GM12874 (cell line): ENCODE measurements at regions not wholly inside any gene's neighbourhood (a gene's known extent, or its start where the extent isn't known, plus 50 kb on each side); places are given as distances from the start of the nearest gene placed in this dataset.

ENCODE experiments used
- TF ChIP-seq, protein P1 (sequence below): IDR thresholded peaks from 2 replicates; pipeline ENCODE4 v1.5.1; 2011; ENCODE audit warnings: low read depth, mild to moderate bottlenecking, control low read depth, low read length, moderate library complexity; ENCODE audit not compliant: insufficient read depth

DNA sequence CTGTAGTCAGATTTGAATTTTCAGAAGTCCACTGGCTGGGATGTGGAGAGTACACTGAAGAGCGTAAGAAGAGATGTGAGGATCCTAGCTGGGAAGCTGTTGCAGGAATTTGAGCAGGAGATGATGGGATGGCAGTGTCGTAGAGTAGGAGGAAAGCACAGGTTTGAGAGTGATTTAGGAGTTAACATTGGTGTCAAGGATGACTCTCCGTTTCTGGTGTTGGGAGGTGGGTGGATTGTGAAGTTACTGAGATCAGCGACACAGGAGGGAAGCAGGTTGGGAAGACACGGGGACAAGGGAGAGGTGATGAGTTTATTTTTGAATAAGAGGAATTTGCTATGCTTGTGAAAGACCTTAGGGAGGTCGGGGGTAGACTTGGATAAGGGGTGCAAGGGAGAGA, 434.2 kb upstream of the TPM1 start:
- TF ChIP-seq, protein P1, sequence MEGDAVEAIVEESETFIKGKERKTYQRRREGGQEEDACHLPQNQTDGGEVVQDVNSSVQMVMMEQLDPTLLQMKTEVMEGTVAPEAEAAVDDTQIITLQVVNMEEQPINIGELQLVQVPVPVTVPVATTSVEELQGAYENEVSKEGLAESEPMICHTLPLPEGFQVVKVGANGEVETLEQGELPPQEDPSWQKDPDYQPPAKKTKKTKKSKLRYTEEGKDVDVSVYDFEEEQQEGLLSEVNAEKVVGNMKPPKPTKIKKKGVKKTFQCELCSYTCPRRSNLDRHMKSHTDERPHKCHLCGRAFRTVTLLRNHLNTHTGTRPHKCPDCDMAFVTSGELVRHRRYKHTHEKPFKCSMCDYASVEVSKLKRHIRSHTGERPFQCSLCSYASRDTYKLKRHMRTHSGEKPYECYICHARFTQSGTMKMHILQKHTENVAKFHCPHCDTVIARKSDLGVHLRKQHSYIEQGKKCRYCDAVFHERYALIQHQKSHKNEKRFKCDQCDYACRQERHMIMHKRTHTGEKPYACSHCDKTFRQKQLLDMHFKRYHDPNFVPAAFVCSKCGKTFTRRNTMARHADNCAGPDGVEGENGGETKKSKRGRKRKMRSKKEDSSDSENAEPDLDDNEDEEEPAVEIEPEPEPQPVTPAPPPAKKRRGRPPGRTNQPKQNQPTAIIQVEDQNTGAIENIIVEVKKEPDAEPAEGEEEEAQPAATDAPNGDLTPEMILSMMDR, result no peak

DNA sequence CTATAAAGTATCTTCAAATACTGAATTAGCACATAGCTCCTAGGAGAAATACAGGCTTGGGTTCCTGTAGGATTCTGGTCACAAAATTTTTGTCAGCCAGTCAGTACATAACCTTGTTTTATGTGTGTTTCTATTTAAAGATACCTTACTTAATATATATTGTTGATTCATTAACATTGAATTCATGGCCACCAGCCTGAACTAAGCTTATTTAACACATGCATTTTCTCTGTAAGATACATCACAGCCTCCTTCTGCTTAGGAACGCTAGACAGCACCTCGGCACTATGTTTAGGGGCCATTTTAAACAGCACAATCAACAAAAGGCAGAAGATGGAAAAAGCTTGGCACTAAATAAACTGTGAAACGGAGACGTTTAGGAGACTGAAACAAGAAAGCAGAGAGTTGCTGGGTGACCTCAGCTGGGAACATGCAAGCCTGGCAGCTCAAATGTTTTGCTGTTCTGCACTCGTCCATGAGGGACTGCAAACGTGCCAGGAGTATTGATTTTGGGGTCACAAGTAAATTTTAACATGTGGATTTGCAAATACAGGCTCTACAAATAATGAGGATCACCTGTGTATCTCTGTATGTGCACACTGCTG, 432.2 kb upstream of the TPM1 start:
- TF ChIP-seq, protein P1, result no peak

DNA sequence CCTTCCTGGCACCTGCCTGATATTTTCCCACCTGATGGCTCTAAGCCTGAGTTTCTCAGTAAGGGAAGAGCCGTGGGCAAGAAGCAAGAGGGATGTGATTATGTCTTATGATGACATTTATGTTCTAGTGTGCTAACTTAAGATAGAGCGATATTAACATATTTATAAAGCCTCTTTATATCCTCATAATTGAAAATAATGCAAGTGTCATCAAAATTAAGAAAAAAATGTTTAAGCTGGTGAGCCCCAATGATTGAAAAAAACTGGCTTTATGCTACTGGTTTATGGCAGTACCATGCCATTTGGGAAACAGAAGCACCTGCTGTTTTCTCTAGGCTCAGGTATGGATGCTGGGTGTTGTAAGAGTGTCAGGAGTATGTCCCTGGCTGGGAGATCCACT, 431.5 kb upstream of the TPM1 start:
- TF ChIP-seq, protein P1, result no peak

DNA sequence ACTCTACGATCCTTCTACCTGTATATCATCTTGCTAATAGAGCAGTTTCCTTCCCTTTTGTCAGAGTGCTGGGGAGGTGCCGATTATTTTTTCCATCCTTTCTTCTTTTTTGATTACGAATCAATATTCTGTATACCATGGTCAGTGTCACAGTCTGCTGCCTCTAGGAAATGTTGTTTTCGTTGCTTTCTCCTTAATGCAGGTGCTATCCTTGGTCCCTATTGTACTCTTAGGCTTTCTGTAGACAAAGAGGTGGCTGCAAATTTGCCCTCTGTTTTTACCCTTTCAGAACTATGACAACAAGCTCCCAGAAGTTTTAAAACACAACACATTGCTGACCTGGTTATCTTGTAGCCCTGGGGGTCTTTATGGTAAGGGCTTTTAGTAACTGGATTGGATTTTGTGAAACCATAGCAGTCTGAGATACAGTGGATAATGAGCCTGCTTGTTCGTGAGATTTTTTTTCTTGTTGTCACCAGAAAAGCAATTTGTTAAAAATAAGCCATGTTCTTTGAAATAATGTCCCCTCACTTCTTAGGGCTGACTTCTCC, 430.3 kb upstream of the TPM1 start:
- TF ChIP-seq, protein P1, result no peak

DNA sequence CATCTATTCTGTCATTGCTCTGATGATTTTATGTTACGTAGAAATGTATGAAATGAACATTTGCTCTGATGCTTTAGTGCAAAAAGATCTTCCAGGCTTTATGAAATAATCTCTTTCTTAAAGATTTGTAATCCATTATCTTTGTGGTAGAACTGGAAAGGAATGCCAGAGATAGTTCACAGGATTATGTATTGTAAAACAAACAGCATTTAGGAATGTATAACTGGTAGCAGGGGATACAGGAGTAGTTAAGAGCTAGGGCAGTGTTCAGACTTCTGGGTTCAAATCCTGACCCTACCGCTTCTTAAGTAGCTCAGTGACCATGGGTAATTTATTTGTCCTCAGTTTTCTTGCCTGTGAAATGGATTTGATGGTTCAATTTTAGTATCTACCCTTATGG, 429.8 kb upstream of the TPM1 start:
- TF ChIP-seq, protein P1, result no peak

DNA sequence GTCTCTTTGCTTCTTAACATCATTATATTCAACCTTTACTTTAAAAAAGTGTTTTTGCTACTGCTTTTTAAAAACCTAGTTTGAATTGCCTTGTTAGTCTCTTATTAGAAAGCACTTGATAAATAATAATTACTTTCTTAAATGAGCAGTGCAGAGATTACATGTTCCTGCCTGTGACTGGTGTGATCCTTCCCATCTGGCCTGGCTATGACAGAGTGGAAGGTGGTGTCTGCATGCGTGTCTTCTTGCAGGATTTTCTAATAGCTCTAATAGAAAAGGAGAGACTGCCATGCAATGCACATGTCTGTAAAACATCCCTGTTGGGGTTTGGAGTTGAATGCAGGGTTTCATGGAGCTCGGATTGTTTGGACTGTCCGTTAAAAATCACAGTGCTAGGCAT, 425.8 kb upstream of the TPM1 start:
- TF ChIP-seq, protein P1, result no peak

DNA sequence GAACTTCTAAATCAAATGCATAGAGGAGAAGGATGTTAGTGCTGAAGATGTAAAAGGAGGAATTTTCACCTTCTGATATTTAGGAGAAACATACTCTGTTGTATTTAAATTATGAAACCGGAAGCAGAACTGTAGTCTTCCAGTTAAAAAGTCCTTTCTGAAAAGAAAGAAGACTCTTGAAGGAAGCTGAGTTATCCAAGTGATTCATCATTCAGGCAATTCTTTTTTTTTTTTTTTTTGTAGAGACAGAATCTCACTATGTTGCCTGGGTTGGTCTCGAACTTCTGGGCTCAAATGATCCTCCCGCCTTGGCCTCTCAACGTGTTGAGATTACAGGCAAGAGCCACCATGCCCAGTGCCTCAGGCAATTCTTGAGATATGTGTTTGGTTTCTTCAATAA, 424.8 kb upstream of the TPM1 start:
- TF ChIP-seq, protein P1, result no peak
